ENCODE measurements at regions not wholly inside any gene's neighbourhood (a gene's known extent, or its start where the extent isn't known, plus 50 kb on each side); places are given as distances from the start of the nearest gene placed in this dataset.

DNA sequence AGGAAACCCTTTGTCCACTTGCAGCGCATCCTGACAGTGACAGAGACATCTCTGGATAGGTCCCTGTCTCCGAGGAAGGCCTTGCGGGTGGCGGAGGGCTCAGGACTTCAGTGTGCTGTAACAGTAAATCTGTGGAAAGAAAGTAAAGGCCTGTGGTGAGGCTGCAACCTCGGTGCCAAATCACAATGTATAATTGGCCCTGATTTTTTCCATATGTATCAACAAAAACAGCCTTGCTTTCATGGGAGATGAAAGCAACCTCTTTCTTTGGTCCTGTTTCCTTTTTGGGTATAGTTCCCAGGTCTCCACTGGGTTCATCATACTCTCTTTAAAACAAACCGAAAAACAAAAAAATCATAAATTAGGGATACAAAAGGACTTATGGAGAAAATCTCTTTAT lies 110.9 kb upstream of the BMPER start:
- TF ChIP-seq CTCF (IDR thresholded peaks at IDR 0.05; ENCODE audit: insufficient read depth, low read depth, low read length) (no peak), EZH2 (IDR thresholded peaks at IDR 0.05; ENCODE audit: insufficient read depth, low read length) (no peak)
